ENCODE measurements at regions not wholly inside any gene's neighbourhood (a gene's known extent, or its start where the extent isn't known, plus 50 kb on each side); places are given as distances from the start of the nearest gene placed in this dataset.
"Not testable (repeated sequence)": the region's sequence is repeated elsewhere in the genome, so short reads cannot be mapped to it uniquely, and the experiment has no call there.

DNA sequence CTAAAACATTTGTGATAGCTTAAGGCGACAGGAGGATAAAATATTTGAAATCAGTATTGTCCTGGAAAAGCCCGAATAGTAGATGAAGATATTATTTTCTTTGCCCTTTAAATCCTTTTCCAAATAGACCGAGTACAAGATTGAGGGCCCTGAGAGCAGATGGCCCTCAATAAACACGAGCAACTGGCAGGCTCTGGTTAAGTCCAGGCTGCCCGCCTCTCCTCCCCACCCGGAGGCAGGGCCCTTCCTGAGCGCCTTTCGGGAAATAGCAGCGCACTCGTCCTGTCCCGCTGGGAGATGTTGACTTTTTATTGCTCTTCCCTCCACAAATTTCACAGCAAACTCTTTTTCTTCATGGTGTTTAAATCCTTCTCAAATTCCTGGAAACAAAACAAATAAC is 50.8 kb upstream of the MAX start:
- DNase-seq (ENCODE audit: low read depth in 2 of 2, low spot score in 1 of 2): no peak

DNA sequence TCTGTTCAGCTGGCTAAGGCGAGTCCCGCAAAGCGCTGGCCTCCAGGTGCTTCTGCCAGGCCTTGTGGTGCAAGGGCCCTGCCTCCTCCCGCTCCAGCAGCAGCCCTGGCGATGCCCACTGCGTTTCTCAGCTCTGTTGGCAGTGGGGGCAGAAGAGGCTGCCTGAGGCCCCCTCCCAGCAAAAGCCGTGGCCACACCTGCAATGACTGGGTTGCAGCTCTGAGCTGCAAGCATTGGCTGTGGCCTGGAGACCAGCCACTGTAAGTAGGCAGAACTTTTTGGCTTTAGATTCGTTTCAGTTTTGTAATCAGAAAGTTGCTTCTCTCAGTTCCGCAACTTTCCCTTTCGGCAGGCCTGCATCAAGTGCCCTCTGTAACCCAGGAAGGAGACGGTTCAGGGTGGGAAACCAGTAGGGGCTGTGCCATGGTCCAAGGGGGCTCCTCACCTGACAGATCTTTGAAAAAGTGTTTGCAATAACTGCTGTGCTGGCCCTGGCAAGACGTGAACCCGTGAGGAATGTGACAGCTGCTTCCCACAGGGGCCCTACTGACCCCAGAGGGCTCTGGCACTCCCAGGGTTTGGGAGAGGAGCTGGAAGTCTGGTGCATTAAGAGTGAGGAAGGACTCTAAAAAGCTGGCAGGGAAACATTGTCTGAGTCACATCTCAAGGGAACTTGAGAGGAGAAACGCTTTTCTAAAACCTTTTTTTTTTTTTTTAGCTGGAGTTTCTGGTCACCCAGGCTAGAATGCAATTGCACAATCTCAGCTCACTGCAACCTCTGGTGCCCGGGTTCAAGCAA is 54.5 kb upstream of the MAX start:
- DNase-seq (ENCODE audit: low read depth in 2 of 2, low spot score in 1 of 2): no peak

DNA sequence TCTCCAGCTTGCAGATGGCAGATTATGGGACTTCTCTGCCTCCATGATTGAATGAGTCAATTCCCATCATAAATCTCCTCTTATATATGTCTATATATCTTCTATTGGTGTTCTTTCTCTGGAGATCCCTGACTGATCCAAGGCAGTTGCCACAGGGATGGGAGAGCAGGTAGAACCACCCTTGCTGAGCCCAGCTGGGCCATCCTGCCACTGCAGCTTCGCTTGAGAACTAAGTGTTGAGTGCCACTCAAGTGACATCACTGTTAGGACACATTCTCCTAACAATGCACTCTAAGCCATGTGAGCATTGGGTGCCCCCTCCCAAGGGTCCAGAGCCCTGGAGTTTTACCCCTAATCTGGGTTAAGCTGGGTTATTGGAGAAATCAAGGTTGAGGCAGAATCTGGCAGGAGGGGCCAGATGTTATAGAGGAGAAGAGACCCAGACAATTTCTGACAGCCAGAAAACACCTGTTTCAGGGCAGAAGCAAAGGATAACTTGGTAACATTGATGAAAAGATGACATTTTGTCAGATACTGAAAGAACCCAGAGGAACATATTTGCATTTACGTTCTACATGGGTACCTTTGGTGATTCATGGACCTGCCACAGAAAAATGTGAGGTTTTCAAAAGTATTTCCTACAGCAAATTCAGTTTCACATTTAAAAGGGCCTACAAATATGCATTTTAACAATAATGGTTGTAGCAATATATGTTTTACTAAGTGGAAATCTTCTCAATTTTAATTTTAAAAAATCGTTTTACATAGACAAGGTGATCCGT is 57.2 kb upstream of the MAX start:
- no peak for DNase-seq (ENCODE audit: low read depth in 2 of 2, low spot score in 1 of 2)

DNA sequence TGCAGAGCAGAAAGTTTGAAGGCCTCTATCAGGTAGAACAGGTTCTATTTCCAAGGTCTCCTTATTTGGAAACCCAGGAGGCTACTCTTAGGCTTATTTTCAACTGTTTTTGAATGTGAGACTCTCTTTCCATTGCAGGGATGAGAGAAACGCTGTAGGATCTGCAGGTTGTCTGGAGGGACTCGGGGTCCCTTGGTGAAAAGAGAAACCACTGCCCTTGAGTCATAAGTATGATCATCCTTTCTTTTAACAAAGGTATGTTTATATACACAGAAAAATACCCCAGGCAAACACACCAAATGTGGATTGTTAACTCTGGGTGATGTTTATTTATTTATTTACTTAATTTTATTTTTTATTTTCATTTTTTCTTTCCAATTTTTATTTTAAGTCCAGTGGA is 57.8 kb upstream of the MAX start:
- DNase-seq (ENCODE audit: low read depth in 2 of 2, low spot score in 1 of 2): no peak

DNA sequence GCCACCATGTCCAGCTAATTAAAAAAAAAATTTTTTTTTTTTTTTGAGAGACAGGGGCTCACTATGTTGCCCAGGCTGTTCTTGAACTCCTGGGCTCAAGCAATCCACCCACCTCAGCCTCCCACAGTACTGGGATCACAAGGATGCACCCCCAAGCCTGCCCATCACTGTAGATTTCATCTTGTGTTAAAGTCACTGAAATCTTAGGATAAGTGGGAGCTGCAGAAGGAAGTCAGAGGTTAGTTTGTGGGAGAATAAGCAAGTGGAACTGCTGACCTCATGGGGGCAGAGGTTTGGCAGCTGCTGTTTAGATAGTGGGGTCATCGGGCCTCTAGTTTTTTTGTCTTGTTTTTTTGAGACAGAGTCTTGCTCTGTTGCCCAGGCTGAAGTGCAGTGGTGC is 59.7 kb upstream of the MAX start:
- DNase-seq (ENCODE audit: low read depth in 2 of 2, low spot score in 1 of 2): no peak

DNA sequence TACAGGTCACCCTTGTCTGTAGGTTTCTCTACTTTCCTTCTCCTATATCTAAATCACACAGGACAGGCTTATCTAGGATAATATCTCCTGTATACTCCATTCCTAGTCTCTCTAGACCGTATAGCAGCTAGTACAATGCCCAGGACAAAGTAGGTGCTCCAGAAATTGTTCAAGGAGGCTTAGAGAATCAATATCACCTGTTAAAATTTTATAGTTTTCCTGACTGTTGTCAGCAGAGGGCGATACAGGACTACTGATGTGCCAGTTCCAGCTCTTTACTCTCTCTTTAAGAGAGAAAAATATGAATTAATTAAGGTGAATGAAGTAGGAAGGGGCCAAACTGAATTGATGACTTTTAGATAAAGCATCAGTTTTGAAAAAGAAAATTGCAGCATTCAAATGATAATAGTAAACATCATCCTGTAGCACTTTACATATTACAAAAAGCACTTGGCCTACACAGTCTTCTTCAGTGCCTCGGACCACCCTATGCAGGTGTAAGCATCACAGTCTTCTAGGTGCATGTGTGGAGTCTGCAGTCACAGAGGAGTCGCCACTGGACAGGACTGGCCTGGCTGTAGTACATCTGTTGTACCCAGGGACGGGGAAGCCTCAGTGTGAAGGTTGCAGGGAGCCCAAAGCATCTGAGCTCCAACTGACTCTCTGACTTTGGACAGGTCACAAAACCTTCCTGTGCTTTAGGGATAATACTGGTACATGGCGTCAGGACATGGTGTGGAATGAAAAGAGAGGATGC is 61.9 kb upstream of the MAX start:
- no peak for DNase-seq (ENCODE audit: low read depth in 2 of 2, low spot score in 1 of 2)

DNA sequence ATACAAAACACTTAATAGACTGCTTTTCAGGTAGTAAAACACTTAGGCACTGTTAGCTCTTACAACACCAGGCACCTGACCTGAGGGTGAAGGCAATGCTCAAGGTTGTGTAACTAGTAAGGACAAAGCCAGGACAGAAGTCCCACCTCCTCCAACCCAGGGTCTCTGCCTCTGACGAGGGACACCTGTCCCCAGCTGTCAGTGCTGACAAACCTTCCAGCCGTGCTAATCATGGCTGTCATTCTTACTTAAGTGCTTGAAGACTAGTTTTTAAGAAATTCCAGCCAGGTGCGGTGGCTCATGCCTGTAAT is 62.5 kb upstream of the MAX start:
- no peak for DNase-seq (ENCODE audit: low read depth in 2 of 2, low spot score in 1 of 2)

DNA sequence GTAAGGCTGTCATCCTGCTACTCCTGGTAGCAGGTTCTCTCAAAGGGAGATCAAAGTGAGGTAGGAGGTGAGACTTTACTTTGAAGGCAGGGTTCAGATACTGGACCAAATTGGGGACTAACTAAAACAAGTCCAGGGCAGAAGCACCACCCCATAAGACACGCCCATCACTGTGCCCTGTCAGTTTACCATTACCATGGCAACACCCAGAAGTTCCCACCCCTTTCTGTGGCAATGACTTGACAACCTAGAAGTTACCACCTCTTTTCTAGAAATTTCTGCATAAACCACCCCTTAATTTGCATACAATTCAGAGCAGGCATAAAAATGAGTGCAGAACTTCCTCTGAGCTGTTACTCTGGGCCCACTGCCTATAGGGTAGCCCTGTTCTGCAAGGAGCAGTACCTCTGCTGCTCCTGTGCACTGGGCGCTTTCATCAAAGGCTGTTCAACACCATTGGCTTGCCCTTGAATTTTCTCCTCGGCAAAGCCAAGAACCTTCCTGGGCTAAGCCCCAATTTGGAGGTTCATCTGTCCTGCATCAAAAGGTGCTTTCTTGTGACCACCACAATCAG is 64.8 kb upstream of the MAX start:
- no peak for DNase-seq (ENCODE audit: low read depth in 2 of 2, low spot score in 1 of 2)

DNA sequence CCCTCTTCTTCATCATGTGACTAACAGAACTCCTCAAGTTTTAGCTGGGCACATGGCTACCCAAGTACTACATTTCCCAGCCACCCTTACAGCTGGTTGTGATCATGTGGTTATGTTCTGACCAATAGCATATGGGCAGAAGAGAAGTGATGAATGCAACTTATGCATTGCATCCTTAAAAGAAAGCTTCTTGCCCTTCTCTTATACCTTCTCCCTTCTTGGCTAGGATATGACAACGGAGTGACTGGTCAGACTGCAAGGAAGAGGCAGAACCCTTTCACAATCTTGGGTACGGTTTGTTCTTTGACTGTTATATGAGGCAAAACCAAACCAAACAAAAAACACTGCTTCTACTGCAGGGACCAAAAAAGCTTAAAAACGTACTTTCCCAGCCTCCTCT is 66.5 kb upstream of the MAX start:
- no peak for DNase-seq (ENCODE audit: low read depth in 2 of 2, low spot score in 1 of 2)

DNA sequence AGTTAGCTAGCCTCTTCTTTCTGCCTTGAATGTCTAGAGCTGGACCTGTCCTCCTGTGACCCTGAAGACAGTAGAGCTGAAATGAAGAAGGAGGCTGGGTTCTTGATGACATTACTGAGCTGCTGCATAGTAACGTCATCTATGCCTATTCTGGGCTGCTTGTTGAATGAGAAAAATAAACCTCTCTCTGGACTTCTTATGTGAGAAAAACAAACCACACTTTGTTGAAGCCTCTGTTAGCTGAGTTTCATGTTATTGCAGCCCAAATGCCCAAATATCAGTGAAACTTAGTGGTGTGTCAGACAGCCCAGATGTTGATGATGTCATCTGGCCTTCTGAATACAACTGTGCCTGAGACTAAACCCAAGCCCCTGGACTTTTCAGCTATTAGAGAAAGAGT is 67.0 kb upstream of the MAX start:
- no peak for DNase-seq (ENCODE audit: low read depth in 2 of 2, low spot score in 1 of 2)

DNA sequence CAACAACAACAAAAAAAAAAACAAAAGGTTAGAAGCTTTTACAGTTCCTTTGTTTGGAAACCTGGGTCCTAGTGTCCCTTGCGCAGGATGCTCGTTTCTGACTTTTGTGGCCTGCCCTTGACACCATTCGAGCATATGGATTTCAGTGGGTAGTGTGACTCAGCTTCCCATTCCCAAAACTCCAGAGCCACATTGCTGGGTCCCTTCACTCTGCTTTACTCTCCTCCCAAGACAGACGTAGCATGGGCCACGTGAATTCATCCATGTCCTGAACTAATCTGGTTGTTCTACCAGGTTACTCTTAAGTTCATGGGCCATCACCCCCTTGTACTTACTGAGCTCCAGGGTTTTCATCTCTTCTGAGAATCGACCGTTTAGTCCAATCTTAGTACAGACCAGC is 68.0 kb upstream of the MAX start:
- no peak for DNase-seq (ENCODE audit: low read depth in 2 of 2, low spot score in 1 of 2)

DNA sequence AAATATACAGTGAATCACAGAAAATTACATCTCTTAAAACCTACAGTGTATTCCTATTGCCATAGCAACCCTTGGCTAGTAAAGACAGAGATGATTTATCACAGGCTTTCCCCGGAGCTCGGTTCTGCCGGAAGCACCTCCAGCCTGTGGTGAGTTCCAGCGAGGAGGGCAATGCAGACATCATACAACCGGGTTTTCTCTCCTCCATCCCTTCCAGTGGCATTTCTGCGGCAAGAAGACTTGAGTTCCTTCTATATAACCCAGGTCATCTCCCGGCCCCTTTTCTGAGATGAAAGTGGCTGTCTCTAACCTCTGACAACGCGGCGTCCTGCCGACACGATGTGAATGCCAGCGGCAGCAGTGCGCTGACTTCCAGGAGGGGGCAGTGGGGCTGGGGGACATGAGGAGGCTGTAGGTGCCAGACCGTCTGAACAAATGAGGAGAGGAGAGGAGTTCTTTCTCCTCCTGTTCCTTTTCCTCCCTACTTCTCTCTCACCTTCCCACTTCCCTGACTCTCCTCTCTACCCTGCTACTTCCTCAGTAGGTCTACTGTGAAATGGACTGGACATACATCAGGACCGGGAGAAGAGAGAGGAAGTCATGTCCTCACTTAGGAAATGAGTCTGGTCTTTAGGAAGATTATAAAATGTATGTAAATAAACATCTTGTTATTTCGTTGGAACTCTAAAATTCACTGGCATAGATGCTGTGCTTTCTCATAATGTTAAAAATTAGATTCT is 68.6 kb upstream of the MAX start:
- no peak for DNase-seq (ENCODE audit: low read depth in 2 of 2, low spot score in 1 of 2)

DNA sequence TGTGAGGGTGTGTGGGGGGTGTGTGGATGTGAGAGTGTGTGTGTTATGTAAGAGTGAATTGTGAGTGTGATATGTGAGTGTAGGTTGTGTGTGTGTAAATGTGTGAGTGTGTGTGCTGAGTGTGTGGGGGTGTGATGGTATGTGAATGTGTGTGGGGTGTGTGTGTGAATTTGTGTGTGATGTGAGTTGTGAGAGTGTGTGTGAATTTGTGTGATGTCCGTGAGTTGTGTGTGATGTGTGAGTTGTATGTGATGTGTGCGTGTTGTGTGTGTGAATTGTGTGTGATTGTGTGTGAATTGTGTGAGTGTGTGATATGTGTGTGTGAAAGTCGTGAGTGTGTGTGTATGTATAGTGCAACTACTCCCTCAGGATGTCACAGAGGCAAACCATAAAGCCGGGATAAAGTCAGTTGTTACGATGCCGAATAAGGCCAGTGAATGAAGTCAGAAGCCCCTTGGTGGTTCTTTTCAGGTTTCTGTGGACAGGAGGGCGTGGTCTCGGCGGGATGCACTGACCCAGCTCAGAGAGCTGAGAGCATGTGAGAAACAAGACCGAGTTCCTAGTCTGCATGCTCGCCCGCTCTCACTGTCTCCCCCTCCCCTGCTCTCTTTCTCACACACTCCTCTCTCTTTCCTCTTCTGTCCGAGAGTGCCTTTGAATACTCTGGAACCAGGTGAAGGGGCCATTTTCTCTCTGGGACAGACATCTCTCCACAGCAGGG is 71.8 kb upstream of the MAX start:
- no peak for DNase-seq (ENCODE audit: low read depth in 2 of 2, low spot score in 1 of 2)

DNA sequence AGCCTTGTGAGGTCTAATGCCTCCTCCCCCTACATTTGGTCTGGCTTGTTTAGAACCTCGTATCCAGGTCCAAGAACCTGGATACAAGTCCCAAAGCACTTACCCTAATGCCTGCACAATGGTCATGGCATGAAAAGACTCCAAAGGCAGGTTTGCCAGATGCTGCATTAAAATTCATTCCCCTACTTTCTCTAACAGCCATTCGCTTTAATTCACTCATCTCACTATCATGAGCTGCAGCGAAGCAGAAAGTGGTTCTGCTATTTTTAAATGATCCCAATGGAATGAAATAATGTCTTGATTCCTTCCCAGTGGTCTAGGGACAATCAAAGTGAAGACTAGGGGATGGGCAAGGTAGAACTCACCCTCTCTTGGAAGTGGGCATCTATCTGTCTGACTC is 72.5 kb upstream of the MAX start:
- DNase-seq (ENCODE audit: low read depth in 2 of 2, low spot score in 1 of 2): no peak

DNA sequence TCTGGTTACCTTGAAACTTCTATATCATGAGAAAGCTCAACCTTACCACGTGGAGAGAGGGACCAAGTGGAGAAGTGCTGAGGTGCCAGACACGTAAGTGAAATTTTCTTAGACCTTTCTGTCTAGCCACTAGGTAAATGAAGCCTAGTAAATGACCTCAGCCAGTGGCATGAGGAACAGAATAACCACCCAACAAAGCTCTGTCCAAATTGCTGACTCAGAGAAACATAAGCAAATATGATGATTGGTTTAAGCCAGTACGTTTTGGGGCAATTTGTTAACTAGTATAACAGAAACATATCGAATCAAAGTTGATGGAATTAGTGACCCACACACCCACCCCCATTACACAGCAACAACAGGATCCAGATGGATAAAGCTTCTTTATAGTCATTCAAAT is 75.2 kb upstream of the MAX start:
- DNase-seq (ENCODE audit: low read depth in 2 of 2, low spot score in 1 of 2): no peak

DNA sequence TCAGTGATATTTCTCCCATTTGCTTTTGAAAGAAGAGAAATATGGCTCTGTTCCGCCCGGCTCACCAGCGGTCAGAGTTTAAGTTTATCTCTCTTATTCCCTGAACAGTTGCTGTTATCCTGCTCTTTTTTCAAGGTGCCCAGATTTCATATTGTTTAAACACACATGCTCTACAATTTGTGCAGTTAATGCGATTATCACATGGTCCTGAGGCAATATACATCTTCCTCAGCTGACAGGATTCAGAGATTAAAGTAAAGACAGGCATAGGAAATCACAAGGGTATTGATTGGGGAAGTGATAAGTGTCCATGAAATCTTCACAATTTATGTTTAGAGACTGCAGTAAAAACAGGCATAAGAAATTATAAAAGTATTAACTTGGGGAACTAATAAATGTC is 76.9 kb upstream of the MAX start:
- not testable (repeated sequence) for DNase-seq (ENCODE audit: low read depth in 2 of 2, low spot score in 1 of 2)

DNA sequence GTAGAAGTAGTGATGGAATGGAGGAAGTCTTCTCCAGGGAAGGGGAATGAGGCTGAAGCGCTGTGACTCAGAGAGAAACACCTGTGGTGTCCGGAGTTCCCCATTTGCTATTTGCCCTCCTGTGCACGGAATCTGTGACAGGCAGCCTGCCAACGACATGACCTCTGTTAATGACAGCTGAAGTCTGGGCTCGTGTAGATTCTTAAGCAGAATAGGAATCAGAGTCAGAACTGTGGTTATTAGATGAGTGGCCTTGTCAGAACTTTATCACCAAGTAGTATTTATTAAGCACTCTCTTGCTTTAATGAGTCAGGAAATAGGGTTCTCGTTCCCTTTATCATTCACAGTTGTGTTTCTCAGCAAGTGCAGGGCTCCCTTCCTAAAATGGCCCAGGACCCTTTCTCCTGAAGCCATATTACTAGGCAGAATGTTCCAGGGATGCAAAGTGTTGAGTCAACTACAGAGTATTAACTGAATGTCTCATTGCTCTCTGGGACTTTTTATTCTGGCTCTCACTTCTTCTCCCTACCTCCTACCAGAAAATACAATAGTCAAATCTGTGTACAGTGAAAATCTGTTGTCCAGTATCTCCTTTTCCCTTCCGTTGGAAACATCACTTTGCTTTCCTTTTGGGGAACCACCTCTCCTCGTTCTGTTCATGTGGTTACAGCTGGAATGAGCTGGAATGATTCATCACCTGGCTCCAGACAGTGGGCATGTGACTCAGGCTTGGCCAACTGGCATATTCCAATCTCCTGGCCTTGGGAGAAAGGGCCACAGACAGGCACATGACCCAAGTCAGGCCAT is 77.8 kb upstream of the MAX start:
- no peak for DNase-seq (ENCODE audit: low read depth in 2 of 2, low spot score in 1 of 2)

DNA sequence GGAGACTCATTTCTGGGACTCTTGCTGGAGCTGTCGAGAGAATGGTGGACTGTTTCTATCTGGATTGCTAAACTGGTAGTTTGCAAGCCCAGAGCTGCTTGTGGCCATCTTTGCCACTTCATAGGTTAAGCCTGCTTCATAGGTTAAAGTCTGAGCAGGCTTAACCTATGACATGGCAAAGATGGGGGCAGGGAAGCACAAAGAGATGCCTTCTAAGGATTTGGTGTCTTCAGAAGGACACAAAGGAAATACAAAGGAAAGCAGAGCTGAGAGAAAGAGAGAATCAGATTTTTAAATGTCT is 78.4 kb upstream of the MAX start:
- no peak for DNase-seq (ENCODE audit: low read depth in 2 of 2, low spot score in 1 of 2)

DNA sequence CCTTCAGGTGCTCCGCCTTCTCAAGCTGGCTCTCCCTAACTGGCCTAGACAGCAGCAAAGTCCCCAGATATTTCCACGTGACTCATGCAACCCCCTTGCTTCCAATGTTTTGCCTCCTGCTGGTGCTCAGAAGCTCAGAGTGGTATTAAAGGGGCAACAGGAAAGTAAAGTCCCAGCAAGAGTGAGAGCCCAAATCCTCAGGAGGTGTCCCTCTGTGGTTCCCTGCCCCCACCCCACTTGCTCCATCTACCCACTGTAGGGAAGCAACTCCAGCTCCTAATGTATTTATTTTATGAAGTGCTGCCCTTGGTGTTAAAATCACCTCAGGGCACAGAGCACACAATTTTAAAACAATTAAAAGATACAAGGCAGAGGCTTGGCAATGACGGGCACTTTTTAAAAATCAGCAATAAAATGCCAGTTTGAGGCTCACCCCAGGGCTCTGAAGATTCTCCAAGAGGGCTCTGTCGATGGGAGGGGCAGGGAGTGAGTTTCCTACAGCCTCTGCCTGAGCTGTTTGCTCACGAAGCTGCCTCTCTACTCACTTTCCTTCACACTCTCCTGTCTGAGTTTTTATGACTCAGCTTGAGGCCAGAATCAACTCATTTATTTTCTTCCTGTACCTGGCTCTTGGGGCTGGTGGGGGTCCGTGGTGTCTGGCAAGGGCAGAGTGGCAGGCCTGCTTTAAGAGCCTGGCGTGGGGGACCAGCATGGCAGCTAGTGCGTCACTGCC is 81.9 kb upstream of the MAX start:
- no peak for DNase-seq (ENCODE audit: low read depth in 2 of 2, low spot score in 1 of 2)
